ENCODE measurements at regions not wholly inside any gene's neighbourhood (a gene's known extent, or its start where the extent isn't known, plus 50 kb on each side); places are given as distances from the start of the nearest gene placed in this dataset.
"Not testable (repeated sequence)": the region's sequence is repeated elsewhere in the genome, so short reads cannot be mapped to it uniquely, and the experiment has no call there.

DNA sequence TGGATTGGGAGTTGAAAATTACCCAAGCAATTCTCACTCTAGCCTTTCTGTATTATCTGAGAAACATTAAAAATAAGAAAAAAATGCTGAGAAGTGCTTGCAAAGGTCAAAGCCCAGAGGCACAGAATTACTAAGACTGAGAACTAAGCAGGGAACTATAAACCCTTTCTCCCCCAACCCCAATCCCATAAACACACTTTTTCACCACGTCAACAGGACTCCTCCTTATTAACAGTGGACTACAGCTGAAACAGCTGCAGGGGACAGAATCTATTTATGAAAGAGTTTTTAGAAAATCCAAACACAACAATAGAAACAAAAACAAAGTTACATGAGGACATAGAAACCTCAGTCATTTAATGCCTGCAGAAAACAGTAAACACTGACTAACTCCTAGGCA is 984.1 kb downstream of the TRAM1L1 start:
- H3K4me1 ChIP-seq = no peaks in the 10 kb centered on the region
- no peak for TF ChIP-seq POLR2A (IDR thresholded peaks at IDR 0.05)
- no peaks in the 10 kb centered on the region for H3K36me3 ChIP-seq
- no peak overlapping the region for H3K27ac ChIP-seq
- intact Hi-C loops (cut with DNase I) = no loop called here
- no peak for DNase-seq
- no peak overlapping the region for H3K4me3 ChIP-seq (replicated peaks in 1 of 3)
- H3K9me3 ChIP-seq = no peaks in the 10 kb centered on the region
- H3K27me3 ChIP-seq = no peaks in the 10 kb centered on the region
- 65 to 72% methylated on average over 1 of the region's 1 CpG for WGBS, 2 donors

DNA sequence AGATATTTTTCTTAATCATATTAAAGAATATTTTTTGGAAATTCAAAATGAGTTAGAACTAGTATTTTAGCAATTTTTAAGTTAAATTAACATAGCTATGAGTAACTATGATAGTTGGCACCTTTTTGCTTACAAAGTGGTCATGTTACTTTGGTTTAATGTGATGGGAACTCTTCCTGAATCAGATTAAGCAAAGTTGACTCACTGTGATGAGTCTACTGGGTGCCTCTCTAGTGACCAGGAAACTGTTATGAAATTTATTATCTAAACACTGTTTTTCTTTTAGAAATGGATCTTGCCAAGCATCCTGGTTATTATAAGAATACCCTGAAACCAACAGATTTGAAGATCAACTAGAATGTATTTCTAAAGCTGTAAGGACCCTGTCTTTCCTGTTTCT is 985.8 kb downstream of the TRAM1L1 start:
- no peaks in the 10 kb centered on the region for H3K36me3 ChIP-seq
- no peak for DNase-seq
- H3K4me1 ChIP-seq = no peaks in the 10 kb centered on the region
- no peaks in the 10 kb centered on the region for H3K27me3 ChIP-seq
- intact Hi-C loops (cut with DNase I) = no loop called here
- H3K27ac ChIP-seq = no peak overlapping the region
- TF ChIP-seq, protein P1, sequence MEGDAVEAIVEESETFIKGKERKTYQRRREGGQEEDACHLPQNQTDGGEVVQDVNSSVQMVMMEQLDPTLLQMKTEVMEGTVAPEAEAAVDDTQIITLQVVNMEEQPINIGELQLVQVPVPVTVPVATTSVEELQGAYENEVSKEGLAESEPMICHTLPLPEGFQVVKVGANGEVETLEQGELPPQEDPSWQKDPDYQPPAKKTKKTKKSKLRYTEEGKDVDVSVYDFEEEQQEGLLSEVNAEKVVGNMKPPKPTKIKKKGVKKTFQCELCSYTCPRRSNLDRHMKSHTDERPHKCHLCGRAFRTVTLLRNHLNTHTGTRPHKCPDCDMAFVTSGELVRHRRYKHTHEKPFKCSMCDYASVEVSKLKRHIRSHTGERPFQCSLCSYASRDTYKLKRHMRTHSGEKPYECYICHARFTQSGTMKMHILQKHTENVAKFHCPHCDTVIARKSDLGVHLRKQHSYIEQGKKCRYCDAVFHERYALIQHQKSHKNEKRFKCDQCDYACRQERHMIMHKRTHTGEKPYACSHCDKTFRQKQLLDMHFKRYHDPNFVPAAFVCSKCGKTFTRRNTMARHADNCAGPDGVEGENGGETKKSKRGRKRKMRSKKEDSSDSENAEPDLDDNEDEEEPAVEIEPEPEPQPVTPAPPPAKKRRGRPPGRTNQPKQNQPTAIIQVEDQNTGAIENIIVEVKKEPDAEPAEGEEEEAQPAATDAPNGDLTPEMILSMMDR (IDR thresholded peaks at IDR 0.05) = no peak
- no peak for TF ChIP-seq POLR2A (IDR thresholded peaks at IDR 0.05)
- no peaks in the 10 kb centered on the region for H3K9me3 ChIP-seq
- H3K4me3 ChIP-seq (replicated peaks in 1 of 3) = no peak overlapping the region

DNA sequence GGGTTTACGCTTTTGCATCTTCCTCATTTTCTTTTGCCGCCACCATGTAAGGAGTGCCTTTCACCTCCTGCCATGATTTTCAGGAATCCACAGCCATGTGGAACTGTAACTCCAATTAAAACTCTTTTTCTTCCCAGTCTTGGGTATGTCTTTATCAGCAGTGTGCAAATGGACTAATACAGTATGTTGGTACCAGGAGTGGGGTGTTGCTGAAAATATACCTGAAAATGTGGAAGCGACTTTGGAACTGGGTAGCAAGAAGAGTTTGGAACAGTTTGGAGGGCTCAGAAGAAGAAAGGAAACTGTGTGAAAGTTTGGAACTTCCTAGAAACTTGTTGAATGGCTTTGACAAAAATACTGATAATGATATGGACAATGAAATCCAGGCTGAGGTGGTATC is 983.9 kb upstream of the NDST4 start:
- H3K27me3 ChIP-seq; H3K27ac ChIP-seq; H3K9me3 ChIP-seq; intact Hi-C loops (cut with DNase I); DNase-seq; H3K36me3 ChIP-seq; H3K4me1 ChIP-seq; H3K4me3 ChIP-seq (replicated peaks in 1 of 3): not testable (repeated sequence)
- WGBS, 2 donors = 95% methylated on average over 3 of the region's 3 CpGs

DNA sequence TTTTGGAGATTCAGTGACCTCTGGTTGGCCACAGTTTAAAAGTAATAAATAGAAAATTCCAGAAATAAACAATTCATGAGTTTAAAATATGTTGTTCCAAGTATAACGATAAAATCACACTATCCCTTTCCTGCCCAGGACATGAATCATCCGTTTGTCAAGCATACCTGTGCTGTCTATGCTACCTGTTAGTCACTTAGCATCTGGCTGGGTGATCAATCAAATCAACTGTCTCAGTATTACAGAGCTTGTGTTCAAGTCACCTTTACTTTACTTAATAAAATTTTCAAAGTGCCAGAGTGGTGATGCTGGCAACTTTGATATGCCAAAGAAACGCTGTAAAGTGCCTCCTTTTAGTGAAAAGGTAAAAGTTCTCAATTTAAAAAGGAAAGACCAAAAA is 979.5 kb upstream of the NDST4 start:
- 72 to 79% methylated on average over 3 of the region's 3 CpGs for WGBS, 2 donors
- DNase-seq = no peak
- H3K4me1 ChIP-seq = no peaks in the 10 kb centered on the region
- no peaks in the 10 kb centered on the region for H3K36me3 ChIP-seq
- TF ChIP-seq, protein P1 (IDR thresholded peaks at IDR 0.05) = no peak
- no peak for TF ChIP-seq POLR2A (IDR thresholded peaks at IDR 0.05)
- H3K27me3 ChIP-seq = no peaks in the 10 kb centered on the region
- no peak overlapping the region for H3K27ac ChIP-seq
- no peak overlapping the region for H3K4me3 ChIP-seq (replicated peaks in 1 of 3)
- H3K9me3 ChIP-seq = no peaks in the 10 kb centered on the region
- intact Hi-C loops (cut with DNase I) = no loop called here

DNA sequence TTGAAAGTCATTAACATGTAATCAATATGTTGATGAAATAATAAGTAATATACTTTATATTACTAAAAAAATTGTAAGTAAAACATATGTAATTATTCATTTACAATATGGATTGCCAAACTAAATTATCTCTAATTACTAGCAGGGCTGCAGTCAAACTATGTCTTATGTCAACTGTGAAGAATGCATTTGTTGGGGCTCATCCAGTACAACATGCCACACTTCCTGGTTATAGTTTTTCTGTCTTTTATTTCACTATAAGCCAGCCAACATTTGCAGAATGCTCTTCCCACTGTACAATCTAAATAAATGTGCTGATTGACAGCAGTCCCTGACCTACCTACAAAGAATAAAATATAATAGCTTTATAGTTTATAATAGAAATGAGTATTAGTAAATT is 975.4 kb upstream of the NDST4 start:
- no peak for DNase-seq
- H3K4me3 ChIP-seq (replicated peaks in 1 of 3) = no peak overlapping the region
- no peaks in the 10 kb centered on the region for H3K9me3 ChIP-seq
- no peaks in the 10 kb centered on the region for H3K36me3 ChIP-seq
- H3K27me3 ChIP-seq = no peaks in the 10 kb centered on the region
- intact Hi-C loops (cut with DNase I) = no loop called here
- H3K27ac ChIP-seq = no peak overlapping the region
- TF ChIP-seq, protein P1 (IDR thresholded peaks at IDR 0.05) = no peak
- no peak for TF ChIP-seq POLR2A (IDR thresholded peaks at IDR 0.05)
- H3K4me1 ChIP-seq = no peaks in the 10 kb centered on the region

DNA sequence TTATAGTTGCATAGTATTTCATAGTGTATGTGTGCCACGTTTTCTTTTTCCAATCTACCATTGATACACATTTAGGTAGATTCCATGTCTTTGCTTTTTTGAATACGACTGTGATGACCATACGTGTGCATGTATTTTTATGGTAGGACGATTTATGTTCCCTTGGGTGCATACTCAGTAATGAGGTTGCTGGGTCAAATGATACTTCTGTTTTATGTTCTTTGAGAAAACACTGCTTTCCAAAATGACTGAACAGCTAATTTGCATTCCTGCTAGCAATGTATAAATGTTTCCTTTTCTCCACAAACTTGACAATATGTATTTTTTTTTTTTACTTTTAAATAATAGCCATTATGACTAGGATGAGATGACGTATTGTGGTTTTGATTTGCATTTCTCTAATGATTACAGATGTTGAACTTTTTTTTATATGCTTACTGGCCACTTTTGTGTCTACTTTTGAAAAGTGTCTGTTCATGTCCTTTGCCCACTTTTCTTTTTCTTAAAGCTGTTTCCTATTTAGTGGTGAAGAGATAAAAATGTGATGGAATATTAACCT is 969.5 kb upstream of the NDST4 start:
- Histone ChIP-seq H3K9me3 (no peaks in the 10 kb centered on the region), H3K4me3 (replicated peaks in 1 of 3) (no peak overlapping the region), H3K36me3 (no peaks in the 10 kb centered on the region), H3K27ac (no peak overlapping the region), H3K27me3 (no peaks in the 10 kb centered on the region), H3K4me1 (no peaks in the 10 kb centered on the region)
- TF ChIP-seq, protein P1 (IDR thresholded peaks at IDR 0.05) = no peak
- TF ChIP-seq POLR2A (IDR thresholded peaks at IDR 0.05) = no peak
- intact Hi-C loops (cut with DNase I) = no loop called here
- no peak for DNase-seq
- 86 to 90% methylated on average over 5 of the region's 5 CpGs for WGBS, 2 donors
